ENCODE measurements at regions not wholly inside any gene's neighbourhood (a gene's known extent, or its start where the extent isn't known, plus 50 kb on each side); places are given as distances from the start of the nearest gene placed in this dataset.

DNA sequence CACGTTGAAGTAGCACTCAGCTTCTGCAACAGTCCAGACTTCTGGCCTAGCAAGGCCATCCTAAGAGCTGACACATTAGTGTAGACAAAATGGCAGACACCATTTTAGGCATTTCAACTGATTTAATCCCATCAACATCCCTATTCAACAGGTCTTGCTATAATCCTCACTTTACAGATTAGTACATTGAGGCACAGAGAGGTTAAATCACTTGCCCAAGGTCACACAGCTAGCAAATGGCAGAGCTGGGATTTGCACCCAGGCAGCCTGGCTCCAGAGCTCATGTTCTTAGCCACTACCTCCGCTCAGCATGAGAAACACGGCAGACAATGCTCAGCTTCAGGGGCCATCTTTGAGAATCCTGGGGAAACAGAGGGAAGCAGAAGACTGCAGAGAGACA lies 107.9 kb upstream of the TRIM2 start:
- TF ChIP-seq, protein P1, sequence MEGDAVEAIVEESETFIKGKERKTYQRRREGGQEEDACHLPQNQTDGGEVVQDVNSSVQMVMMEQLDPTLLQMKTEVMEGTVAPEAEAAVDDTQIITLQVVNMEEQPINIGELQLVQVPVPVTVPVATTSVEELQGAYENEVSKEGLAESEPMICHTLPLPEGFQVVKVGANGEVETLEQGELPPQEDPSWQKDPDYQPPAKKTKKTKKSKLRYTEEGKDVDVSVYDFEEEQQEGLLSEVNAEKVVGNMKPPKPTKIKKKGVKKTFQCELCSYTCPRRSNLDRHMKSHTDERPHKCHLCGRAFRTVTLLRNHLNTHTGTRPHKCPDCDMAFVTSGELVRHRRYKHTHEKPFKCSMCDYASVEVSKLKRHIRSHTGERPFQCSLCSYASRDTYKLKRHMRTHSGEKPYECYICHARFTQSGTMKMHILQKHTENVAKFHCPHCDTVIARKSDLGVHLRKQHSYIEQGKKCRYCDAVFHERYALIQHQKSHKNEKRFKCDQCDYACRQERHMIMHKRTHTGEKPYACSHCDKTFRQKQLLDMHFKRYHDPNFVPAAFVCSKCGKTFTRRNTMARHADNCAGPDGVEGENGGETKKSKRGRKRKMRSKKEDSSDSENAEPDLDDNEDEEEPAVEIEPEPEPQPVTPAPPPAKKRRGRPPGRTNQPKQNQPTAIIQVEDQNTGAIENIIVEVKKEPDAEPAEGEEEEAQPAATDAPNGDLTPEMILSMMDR (IDR thresholded peaks at IDR 0.05), result no peak
- no peak for TF ChIP-seq POLR2A (IDR thresholded peaks at IDR 0.05)

Data from esophagus squamous epithelium (tissue), 4 donors.